Stimulated activated CD8-positive, alpha-beta memory T cell treated with anti-CD3 and anti-CD28 coated beads, Interleukin-7, amount 100 ng/mL, for 1 hour (primary cell): ENCODE measurements at regions not wholly inside any gene's neighbourhood (a gene's known extent, or its start where the extent isn't known, plus 50 kb on each side); places are given as distances from the start of the nearest gene placed in this dataset.

Source experiments
- DNase-seq, 2 donors: peaks; one replicate each; pipeline ENCODE4 v3.0.0-alpha.2; 2020; ENCODE audit warnings: low read depth in 2 of 2

- no peak for DNase-seq
Measured at GRCh38 chr13:95352486-95352885, 51.2 kb upstream of the ABCC4 start.

GRCh38 chr13:95354156-95354555 is 52.9 kb upstream of the ABCC4 start:
- no peak for DNase-seq

GRCh38 chr13:95354680-95355487 is 53.6 kb upstream of the ABCC4 start:
- no peak for DNase-seq

- DNase-seq = no peak
Measured at GRCh38 chr13:95355494-95355893, 54.2 kb upstream of the ABCC4 start.

- no peak for DNase-seq
Measured at GRCh38 chr13:95356916-95357315, 55.7 kb upstream of the ABCC4 start.

- no peak for DNase-seq
Measured at GRCh38 chr13:95357875-95358274, 56.6 kb upstream of the ABCC4 start.

GRCh38 chr13:95360052-95360451 is 58.8 kb upstream of the ABCC4 start:
- DNase-seq = no peak

- no peak for DNase-seq
Measured at GRCh38 chr13:95360464-95361097, 59.3 kb upstream of the ABCC4 start.

GRCh38 chr13:95361686-95362085 is 60.4 kb upstream of the ABCC4 start:
- DNase-seq = no peak

- no peak for DNase-seq
Measured at GRCh38 chr13:95362666-95363065, 61.4 kb upstream of the ABCC4 start.

GRCh38 chr13:95367309-95367843 is 66.1 kb upstream of the ABCC4 start:
- DNase-seq = no peak

- no peak for DNase-seq
Measured at GRCh38 chr13:95368998-95369397, 67.7 kb upstream of the ABCC4 start.

GRCh38 chr13:95375706-95376105 is 74.5 kb upstream of the ABCC4 start:
- DNase-seq = no peak

- DNase-seq = no peak
Measured at GRCh38 chr13:95378603-95379002, 77.4 kb upstream of the ABCC4 start.

GRCh38 chr13:95380468-95381211 is 79.4 kb upstream of the ABCC4 start:
- DNase-seq = peak; percentile 11 to 41

GRCh38 chr13:95381212-95381527 is 79.9 kb upstream of the ABCC4 start:
- no peak for DNase-seq

GRCh38 chr13:95382411-95382810 is 81.2 kb upstream of the ABCC4 start:
- no peak for DNase-seq

- no peak for DNase-seq
Measured at GRCh38 chr13:95382916-95383315, 81.7 kb upstream of the ABCC4 start.

- no peak for DNase-seq
Measured at GRCh38 chr13:95385373-95385772, 84.1 kb upstream of the ABCC4 start.

- no peak for DNase-seq
Measured at GRCh38 chr13:95385798-95386197, 84.5 kb upstream of the ABCC4 start.

GRCh38 chr13:95386370-95386769 is 85.1 kb upstream of the ABCC4 start:
- no peak for DNase-seq

GRCh38 chr13:95387733-95388207 is 86.5 kb upstream of the ABCC4 start:
- no peak for DNase-seq
